ENCODE measurements at regions not wholly inside any gene's neighbourhood (a gene's known extent, or its start where the extent isn't known, plus 50 kb on each side); places are given as distances from the start of the nearest gene placed in this dataset.

DNA sequence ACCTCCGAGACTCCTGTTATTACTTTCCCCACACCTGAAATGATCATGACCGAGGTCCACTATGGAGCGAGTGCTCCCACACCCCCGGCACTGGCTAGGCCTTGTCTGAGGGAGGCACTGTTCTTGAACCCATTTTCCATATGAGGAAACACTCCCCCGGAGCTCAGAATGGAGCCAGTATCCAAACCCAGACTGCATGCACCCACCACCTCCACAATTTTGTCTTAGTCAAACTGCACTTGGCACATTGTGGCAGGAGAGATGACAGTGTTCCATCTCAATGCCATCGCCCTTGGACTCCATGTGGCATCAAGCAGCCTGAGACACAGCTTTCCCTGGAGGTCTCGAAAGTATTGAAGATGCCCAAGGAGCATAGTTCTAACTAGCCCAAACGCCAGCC lies 154.1 kb downstream of the NUP210 start:
- DNase-seq (ENCODE audit: low read depth), result no peak

DNA sequence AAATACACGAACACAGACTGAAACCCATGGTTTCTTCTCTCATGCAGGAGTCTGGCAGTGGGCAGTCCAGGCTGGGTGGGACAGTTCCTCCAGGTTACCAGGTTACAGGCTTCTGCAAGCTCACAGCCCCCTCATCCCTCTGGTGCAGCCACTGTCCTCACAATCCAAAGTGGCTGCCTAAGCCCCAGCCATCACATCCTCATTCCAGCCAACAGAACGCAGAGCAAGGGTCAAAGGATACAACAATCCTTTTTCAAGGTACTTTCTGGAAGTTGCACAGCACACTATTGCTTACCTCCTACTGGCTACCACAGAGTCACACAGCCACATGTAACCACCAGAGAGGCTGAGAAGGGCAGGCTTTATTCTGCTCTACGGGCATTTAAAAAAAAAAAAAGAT lies 154.6 kb downstream of the NUP210 start:
- DNase-seq (ENCODE audit: low read depth), result no peak

DNA sequence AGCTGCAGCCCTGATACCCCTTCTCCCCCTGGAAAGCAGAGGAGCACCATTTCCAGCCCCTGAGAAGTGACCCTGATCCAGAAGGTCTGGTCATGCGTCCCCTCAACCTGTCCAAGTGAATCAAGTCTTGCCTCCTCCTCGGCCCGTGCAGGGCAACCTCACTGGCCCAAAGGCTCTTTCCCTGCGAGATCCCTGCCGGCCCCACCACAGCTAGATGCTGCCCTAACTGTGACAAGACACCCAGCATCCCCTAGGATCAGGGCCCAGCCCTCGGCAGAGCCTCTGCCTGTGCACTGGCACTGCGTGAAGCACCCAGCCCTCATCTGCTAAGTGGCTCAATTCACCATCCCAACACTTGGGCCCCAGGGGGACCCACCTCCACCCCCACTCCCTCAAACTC lies 155.1 kb downstream of the NUP210 start:
- DNase-seq (ENCODE audit: low read depth), result no peak

DNA sequence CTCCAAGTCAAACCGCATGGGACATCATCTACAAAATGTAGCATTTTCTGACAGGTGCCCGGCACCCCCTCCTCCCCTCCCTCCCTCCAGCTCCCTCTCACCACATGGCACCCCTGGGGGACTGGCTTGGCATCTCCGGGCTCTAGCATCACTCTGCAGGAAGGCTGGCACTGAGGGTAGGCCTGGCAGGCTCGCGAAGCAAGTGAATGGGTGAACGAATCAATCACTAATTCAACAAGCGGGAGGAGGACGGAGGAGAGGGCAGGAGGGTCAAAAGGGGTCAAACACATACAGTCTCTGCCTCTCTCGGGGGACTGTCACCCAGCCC lies 155.7 kb downstream of the NUP210 start:
- DNase-seq (ENCODE audit: low read depth), result no peak

DNA sequence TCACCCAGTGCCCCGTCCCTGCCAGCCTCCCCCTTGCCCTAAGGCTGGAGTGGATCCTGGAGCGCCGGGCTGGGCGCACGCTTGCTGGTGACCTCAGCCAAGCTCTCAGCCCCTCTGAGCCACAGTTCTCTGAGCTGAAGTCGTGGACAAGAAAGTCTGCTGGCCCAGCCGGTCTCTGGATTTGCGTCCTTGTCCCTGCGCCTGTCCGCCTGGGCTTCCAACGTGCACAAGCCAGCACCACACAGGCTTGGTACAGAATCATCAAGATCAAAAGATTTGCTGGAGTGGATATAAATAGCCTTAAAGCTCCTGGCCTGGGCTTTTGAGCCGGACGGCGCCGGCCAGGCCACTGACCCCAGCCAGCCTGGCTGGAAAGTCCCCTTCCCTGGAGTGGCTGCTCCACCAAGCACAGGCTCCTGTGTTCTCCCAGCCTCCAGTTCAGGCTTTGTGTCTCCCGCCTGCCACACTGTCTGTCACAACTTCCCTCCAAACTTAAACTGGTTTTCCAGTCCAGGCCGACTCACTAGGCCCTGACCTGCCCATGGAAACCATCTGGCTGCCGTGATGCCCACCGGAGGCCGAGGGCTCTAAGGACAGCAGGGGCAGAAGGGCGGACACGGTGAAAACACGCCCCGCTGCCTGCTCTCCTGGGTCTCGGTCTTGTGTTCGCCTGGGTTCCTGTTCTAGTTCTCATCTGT lies 156.2 kb downstream of the NUP210 start:
- DNase-seq (ENCODE audit: low read depth), result no peak

DNA sequence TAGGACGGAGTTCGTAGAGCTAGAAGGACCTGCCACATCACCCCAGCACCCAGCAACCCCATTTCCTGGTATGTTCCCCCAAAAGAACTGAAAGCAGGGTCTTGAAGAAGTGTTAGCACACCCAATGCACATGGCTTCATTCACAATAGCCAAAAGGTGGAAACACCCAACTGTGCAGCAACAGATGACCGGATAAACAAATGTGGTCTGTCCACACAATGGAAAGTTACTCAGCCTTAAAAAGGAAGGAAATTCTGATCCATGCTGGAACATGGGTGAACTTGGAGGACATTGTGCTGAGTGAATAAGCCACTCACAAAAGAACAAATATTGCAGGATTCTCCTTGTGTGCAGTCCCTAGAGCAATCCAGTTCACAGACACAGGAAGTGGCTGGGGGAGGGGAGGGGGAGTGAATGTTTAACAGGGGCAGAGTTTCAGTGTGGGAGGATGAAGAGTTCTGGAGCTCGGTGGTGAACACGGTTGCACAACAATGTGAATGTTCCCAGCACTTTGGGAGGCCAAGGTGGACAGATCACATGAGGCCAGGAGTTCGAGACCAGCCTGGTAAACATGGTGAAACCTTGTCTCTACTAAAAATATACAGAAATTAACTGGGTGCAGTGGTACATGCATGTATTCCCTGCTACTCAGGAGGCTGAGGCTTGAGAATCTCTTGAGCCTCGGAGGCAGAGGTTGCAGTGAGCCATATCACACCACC lies 157.5 kb downstream of the NUP210 start:
- no peak for DNase-seq (ENCODE audit: low read depth)

DNA sequence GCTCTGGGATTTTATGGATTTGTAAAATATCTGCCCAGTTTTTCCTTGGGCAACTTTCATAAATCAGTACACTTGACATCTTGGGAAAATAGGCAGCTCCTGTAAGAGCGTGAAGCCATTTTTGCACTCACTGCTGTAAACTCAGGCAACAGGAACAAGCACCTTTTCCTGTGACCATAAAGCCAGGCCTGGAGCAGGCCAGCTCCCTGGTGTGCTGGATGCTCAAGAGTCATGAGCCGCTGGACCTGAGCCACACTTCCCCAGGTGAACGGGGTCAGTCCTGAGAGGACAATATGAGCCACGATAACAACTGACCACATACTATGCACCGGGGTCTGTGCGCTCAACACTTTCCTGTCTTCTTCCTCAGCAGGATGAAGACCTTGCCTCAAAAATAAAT lies 158.2 kb downstream of the NUP210 start:
- no peak for DNase-seq (ENCODE audit: low read depth)

DNA sequence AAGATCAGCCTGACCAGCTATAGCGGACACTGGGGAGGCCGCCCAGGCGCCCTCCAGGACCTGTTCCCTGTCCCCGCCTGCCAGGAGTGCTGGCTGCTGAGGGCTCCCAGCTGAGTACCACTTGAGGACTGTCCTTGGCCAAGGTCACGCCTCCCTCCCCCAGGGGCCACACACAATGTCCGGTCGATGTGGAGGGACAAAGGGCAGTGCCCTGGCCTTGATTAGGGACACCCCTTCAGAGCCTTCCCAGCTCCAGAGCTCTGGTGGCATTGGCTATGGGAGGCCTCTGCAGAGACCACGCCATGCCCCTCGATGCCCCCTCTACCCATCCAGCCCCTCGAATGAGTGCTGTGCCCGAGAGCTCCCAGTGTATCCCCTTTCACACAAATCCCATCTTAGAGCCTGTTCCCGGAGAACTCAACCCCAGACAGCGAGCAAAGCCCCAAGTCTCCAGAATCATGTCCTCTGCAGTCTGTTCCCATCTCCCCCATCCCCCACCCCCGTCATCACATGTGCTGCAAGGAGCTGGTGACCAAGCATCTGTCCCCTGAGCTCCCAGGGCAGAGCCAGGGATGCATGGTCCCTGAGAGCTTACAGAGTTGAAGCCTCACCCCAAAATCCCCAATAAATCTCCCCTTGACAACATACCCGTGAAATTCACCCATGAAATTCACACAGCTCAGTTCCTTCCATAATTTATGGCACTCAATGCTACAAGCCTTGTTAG lies 158.9 kb downstream of the NUP210 start:
- DNase-seq (ENCODE audit: low read depth), result no peak

DNA sequence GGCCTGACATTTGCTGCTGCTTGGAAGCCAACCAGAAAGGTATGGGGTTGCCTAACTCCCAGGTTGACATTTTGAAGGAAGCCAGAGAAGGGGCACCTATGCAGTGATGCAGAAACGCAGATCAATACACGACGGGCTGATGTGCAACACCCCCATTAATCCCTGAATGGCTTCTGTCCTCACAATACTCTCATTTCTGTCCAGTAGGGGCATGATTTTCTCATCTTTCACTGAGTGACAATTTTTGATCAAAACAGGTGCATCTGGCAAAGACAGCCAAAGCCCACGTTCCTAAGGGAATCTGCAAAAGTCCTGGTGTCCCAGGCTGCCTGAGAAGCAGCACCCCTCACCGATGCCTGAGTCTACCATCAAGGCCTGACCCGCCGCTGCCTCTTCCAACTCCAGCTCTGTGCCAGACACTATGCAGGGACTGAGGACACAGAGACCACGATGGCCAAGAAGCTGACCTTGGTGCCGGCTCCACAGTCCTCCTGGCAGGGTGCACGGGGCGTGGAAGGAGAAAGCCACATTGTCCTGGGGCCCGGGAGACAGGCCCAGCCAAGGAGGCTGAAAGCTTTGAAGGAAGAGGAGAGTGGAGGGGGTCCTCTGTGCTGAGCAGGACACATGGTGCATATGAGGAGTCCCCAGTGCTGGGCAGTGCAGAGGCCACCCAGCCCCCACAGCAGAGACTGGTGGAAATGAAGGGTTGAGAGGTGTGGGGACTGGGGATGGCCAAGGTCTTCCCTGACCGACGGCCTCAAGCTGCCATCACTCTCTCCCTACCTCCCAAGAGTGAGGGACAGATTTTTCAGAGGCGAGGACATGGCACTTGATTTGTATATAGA lies 159.6 kb downstream of the NUP210 start:
- no peak for DNase-seq (ENCODE audit: low read depth)

DNA sequence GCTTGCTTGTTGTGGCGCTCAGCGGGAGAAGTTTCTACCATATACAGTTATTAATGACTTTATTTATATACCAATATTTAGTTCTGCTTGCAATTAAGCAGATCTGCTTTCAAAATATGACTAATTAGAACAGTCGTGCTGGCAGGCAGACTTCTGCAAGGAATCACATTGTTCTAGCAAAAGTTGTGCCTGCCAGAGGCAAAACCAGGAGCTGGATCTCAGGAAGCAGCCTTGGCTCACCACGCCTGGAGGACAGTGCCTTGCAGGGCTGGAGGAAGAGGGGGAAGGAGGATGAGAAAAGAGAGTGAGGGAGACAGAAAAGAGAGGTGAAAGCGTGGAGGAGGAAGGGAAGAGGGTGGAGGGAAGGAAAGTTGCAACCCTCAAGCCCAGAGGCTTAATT lies 160.3 kb downstream of the NUP210 start:
- DNase-seq (ENCODE audit: low read depth), result no peak

DNA sequence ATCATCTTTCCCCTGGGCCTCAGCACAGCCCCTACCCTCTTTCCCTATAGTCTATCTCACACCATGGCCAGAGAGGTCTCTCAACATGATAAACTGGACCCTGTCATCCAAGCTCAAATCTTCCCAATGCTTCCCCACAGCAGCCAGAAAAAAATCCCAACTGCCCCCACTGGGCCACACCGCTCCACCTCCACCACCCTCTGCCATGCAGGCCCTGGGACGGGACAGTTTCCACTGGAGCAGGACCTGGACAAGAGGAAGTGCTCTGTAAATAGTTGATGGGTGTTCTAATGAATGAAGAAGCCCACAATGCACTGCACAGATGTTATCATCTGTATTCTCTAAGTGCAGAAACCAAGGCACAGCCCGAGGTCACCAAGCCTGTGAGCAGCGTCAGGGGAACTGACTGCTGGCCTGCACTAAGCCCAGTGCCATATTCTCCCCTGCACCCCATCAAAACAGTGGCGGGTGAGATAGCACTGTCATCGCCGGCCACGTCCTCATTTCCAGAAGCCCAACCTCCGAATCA lies 161.1 kb downstream of the NUP210 start:
- no peak for DNase-seq (ENCODE audit: low read depth)

DNA sequence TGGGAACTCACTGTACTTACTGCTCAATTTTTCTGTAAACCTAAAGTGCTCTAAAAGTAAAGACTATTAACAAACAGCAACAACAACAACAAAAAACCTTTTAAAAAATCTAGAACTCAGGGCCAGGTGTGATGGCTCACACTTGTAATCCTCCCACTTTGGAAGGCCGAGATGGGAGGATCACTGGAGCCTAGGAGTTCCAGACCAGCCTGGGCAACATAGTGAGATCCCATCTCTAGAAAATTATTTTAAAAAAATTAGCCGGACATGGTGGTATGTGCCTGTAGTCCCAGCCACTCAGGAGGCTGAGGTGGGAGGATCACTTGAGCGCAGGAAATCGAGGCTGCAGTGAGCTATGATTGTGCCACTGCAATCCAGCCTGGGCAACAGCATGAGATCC lies 161.8 kb downstream of the NUP210 start:
- DNase-seq (ENCODE audit: low read depth), result no peak

DNA sequence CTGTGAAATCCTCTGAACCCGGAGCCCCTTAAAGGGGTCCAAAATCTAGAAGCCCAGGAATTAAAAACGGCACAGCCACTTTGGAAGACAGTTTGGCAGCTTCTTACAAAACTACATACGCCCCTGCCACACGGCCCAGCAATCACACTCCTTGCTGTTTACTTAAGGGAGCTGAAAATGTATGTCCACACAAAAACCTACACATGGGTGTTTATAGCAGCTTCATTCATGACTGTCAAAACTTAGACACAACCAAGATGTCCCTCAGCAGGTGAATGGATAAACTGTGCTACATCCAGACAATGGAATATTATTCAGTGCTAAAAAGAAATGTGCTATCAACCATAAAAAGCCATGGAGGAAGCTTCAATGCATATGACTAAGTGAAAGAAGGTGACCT lies 162.5 kb downstream of the NUP210 start:
- DNase-seq (ENCODE audit: low read depth), result no peak

DNA sequence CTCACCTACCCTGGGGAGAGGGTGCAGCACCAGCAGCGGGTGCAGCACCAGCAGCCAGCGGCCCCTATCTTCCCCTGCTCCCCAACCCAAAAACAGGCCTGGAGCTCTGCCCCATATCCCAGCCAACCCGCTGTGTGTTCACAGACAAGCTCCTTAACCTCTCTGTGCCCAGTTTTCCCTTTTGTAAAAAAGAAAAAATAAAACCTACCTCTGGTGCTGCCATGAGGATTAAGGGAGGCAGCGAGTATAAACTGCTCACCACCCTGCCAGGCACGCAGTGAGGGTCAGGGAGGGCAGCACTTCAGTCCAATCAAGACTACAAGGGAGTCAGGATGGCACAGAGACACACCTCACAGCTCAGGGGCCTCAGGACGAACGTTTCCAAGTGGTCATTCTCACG lies 163.3 kb downstream of the NUP210 start:
- DNase-seq (ENCODE audit: low read depth), result no peak

DNA sequence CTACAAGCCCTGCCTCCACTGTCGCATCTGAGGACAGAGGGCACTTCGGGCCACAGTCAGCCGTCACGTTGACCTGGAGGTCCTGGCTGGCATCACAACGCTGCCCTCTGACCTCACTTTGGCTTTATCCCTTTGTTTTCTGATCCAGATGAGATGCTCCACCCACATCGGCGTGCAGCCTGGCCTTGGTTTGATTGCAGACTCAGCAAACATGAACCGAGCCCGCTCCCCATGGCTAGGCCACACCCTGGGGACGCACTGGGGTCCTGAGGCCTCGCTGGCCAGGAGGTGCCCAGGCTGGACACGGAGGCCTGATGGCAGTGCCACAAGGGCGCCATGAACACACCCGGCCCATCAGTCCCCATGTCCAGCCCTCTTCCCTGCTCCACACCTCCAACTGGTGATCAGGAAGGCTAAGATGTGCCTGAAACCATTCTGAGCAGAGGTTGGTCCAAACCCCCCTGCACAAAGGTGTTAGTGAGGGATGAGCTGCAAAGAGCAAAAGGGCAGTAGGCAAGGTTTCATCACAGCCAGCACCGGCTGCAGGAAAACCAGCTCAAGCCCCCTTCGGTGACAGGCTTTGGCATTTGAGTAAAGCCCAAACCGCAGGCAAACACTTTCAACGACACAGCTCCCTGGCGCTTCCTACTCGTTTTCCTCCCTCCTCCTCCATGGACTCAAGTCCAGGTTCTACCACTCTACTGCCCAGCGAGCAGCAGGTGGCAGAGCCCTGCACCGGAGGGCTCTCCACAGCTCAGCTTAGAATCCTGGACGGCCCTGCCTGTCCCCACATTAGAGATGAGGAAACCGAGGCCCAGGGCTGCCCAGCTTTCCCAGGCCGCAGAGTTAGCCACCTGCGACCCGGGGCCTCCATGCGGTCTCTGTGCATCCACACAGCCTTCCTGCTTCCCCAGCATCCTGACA lies 165.8 kb downstream of the NUP210 start:
- no peak for DNase-seq (ENCODE audit: low read depth)

DNA sequence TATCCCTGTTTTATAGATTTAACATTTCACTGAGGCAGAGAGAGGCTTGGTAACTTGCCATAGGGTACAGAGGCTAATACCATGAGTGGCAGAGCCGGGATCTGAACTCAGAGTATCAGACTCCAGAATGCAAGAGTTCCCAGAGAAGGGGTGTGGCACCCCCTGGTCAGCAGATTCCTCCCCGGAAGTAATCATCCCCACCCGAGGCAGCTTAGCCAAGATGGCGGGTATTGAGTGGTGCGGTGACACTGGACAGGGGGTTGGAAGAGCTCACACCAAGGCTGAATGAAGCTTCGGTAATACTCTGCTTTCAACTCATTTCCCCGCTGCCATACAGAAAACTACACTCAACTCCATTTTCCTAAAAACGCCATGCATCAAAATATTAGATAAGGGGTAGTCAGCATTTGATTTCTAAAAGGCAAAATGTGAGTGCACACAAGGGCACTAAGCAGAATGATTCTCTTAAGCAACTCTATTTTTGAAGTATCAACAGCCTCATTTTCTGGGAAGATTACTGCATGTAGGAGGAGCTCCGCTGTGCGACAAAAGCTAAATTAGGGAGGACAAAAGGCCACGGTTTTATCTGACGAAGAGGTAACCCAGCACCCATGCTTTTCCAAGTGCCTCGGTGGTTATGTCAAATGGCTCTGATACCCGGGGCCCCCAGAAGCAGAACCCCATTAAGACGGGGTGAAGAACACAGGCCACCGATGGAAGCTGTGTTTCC lies 166.7 kb downstream of the NUP210 start:
- DNase-seq (ENCODE audit: low read depth), result no peak

DNA sequence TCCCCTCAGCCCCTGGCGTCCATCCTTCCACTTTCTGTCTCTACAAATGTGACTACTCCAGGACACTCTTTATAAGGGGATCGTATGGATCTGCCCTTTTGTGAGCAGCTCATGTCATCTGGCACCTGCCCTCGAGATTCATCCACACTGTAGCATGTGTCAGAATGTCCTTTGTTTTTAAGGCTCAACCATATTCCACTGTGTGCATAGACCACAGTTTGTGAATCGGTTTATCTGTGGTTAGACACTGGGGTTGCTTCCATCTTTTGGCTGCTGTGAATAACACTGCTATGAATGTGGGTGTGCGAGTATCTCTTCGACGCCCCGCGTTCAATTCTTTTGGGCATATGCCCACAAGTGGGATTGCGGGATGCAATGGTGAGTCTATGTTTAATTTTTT lies 167.9 kb downstream of the NUP210 start:
- DNase-seq (ENCODE audit: low read depth), result no peak

DNA sequence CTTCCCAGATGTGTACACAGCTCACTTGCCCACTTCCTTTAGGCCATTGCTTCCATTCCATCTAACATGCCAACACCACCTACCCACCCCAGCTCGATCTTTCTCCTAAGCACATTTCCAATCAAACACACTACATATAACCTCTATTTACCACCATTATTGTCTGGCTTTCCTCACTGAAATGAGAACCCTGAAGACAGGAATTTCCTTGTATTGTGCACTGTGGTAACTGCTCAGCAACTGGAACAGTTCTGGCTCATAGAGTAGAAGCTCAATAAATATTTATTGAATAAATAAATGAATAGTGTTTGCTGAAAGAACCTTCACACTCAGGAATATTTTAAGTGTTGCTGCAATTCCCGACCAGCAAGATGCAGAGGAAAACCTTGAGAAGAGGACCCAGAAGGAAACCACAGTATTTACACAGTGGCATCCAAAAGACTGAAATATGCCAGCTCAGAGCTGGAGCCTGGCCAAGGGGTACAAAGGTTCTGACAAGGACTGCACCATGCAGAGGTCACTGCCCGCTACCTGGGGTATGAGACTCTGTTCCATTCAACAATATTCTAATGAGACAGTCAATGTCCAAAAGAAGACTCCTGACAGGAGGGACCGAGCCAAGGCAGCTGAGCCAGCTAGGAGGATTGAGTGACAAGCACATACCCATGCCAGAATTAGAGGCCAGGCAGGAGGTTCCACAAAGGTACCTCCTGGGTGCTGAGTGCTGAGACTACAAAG lies 168.8 kb downstream of the NUP210 start:
- DNase-seq (ENCODE audit: low read depth), result no peak

DNA sequence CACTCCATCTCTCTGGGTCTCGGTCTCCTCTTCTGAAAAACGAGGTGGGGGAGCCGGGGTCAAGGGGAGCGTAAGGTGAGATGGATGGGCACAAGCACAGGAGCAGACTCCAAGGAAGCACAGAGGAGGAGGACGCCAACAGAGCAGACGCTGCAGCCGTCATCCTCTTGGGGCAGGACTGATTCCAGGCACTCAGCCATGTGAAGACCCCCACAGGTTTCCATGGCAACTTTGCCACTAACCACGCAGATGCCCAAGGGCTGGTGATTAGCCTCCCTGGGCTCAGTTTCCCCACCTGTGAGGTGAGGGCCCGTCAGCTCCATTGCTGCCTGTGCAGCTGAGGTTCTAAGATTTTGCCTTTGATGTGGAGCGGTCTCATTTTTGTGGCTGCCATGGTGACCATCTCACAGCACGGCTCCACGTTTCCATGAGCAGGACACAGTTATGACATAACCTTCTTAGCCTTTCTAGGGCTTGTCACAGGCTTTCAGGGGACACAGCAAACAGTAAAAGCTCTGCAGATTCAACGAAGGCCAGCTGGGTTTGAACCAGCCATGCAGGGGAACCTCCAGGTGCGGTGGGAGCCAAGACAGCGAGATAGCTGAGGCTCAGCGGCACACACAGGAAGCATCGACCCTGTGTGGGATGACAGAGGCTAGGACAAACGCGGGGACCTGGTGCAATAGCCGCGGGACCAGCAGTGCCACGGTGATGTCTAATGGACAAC lies 170.3 kb downstream of the NUP210 start:
- no peak for DNase-seq (ENCODE audit: low read depth)
